ENCODE measurements at regions not wholly inside any gene's neighbourhood (a gene's known extent, or its start where the extent isn't known, plus 50 kb on each side); places are given as distances from the start of the nearest gene placed in this dataset.

GRCh38 chr19:30159636-30160035, 212.5 kb upstream of the ZNF536 start:
- no peak for TF ChIP-seq CTCF (IDR thresholded peaks at IDR 0.05)
- no peak for TF ChIP-seq EZH2 (IDR thresholded peaks at IDR 0.05; ENCODE audit: borderline replicate concordance, insufficient read depth, low read depth, low read length, poor library complexity, severe bottlenecking)
